NCI-H748 (cell line): ENCODE measurements at regions not wholly inside any gene's neighbourhood (a gene's known extent, or its start where the extent isn't known, plus 50 kb on each side); places are given as distances from the start of the nearest gene placed in this dataset.

ENCODE experiments used
- DNase-seq: peaks from one replicate; lab custom pipeline; 2025; ENCODE audit not compliant: unreplicated experiment; lab: John Stamatoyannopoulos, UW

DNA sequence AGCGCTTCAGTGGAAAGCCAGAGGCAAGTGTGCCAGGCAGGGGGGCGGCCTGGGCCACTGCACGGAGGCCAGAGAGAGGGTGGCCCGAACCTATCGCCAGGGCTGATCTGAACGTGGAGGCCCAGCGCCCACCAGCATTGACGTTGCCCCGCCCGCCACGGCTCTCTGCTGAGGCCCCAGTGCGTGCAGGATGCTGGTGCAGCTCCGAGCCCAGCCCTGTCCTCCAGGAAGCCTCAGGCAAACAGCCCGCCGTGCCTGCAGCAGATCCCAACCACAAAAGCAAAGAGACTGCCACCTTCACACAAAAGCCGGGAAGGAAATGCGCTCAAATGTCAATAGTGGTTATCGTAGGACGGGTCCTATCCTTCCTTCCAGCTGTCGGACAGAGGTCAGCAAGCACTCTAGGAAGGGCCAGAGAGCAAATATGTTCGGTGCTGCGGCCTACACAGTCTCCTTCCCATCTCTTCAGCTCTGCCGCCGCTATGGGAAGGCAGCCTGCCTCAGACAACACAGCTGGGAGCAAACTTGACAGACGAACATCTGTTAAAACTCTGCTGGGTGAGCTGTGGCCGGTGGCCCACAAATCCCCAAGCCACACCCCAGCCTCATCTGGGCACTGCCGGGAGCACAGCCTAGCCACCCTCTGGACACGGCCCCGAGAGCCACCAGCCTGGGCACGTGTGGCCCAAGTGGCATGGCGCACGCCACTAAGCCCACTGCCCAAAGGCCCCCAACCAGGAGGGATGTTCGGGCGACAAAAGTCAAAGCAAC lies 146.2 kb downstream of the CRYBB2 start:
- DNase-seq = no peak

DNA sequence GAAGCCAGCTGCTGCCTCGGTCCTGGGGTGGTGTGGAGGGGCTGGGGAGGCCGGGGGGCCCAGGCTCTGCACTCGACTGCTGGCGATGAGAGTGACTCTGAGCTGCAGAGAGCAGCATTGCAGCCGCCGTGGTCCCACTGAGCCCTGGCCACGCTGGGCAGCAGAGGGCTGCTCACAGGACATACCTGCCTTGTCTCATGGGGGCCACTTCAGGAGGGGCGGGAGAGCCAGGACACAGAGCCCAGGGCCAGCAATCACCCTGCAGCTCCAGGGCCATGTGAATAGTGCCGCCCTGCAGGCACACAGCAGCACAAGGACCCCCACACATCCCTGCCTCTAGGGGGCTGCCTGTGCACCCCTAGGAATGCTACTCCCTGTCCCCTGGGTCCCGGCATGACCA lies 147.0 kb downstream of the CRYBB2 start:
- DNase-seq = no peak

DNA sequence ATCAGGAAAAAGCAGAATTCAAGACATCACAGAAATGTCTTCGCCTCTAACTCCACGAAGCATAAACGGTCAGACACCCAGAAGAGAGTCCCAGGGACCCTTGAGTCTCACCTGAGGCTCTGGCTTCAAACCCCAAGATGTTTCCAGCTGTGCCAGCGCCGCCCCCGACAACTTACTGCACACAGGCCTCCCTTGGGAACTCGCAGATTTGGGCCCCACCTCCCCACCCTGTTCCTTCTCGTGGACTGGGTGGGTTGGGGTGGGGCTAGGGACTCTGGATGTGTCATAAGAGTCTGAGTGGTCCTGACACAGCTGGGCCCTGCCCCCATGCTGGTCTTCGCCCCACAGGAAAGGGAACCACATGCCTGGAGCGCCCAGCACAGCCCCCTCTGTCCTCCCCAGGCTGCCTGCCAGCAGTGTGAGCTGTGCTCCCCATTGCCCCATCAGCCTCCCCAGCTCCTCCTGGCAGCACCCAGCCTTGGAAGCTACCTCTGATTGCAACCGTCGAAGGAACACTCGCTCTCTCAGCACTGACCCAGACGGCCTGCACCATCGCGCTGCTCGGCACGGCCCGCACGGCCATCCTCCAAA lies 147.5 kb downstream of the CRYBB2 start:
- DNase-seq = no peak

DNA sequence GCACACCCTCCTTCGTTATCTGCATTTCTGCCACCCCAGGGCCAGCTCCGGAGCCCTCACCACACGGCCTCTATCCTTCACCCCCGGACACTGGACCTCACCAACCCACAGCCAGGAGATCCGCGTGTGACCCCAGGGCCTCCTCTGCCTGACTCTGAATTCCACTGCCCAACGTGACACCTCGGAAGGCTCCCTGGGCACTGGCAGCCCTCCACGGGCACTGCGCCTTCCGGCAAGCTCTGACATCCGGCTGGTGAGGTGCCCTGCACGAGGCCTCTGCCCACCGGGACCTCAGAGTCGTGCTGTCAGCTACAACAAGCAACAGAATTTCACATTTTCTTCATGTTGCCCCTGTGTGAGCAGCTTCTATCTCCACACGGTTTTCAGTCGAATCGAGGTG lies 148.3 kb downstream of the CRYBB2 start:
- DNase-seq = no peak

DNA sequence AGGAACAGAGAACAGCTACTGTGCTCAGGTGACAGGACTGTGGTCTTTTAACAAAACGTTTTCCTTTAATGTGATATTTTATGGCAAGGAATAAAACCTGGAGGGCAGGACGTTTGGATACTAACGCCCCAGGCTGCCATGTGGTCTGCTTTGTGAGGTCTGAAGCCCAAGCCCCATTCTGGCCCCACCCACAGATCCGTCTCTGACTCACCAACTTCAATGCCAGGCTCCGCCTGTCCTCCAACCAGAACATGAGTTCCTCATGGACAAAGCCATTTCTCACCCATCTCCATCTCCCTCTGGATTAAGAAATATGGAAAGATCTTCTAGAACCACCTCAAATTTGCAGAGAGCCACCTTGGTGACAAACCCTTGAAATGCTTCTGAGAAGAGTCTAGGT lies 148.8 kb downstream of the CRYBB2 start:
- DNase-seq = no peak

DNA sequence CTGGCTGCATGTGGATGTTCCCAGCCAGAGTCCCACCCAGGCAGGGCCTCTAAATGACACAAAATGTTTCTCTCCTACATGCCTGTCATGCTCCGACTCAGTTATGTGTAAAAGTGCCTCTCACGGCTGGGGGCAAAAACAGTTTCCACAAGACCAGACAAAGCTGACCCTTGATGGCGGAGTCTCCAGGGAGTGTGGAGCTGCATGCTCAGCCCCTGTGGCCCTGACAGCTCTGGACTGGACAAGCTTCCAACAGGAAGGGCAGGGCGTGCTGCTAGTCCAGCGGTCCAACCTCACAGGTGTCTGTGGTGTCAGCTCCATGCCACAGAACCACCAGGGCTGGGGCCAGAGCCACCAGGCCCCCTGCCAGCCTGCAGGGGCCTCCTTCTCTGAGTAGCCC lies 149.6 kb downstream of the CRYBB2 start:
- DNase-seq = no peak

DNA sequence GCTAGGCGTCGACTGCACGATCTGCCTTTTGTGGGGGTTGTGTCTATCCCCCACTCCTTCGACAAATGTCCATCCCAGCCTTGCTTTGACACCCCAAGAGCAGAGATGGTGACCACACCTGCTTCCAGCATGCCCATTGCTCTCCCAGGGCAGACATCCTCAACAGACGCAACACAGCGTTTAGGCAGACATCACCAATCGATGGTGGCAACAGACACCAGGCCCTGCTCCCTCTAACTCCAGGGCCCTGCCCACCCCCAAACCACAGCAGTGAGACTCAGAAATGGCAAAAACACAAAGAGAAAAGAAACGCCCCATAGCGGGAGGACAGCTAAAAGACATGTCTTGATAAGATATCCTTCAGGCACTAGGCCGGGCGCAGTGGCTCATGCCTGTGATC lies 150.9 kb downstream of the CRYBB2 start:
- no peak for DNase-seq

DNA sequence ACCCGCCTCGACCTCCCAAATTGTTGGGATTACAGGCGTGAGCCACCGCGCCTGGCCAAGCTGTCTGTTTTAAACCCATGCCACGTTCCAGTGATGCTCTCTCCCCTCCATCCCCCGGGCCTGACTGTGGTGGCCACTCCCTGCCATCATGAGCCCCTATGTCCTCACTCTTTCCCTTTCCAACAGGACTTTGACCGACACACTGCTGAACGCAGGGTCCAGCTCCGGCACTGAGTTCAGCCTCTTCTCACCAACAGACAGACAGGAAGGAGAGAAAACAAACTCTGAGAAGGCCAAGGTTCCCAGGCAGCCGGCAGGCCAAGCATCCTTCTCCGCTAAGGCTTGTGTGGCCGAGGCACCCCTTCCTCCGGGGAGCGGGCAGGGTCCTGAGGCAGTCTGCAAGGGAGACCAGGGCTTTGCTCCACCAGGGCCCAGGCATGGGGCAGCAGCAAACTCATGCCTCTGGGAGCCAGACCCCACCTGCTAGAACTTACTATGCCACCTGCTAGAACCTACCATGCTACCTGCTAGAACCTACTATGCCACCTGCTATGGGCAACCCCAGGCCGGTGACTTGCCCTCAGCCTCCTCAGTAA lies 152.7 kb downstream of the CRYBB2 start:
- DNase-seq = no peak

DNA sequence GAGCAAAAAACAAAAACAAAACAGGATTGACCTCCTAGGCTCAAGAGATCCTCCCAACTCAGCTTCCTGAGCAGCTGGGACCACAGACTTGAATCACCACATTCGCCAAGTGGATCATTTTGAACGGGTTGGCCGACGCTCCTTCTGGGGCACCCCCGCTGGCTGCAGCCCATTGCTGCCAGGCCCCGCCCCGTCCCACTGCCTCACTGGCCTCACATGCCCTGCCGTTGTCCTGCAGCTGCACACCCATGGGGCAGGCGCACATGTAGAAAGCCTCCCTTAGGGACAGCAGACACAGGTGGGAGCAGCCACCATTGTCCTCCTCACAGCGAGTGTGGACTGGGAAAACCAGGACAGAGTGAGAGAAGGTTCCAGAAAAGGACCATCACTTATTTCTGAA lies 154.5 kb downstream of the CRYBB2 start:
- DNase-seq = no peak

DNA sequence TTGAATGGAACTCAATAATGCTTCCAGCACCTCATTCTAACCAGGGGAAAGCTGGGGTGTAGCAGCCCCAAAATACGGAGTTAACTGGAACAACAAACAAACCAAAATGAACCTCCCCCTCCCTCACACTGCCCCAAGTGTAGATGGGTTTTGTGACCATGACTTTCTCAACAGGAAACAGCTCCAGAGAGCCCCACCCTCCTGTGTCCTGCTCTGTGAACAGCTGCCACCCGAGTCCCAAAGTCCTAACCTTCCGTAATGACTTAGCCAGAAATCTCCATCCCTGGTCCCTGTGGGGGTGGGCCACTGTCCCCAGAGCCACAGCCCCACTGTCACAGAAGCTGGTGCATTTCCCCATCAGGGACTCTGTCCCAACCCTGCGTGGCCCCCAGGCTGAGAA lies 155.4 kb downstream of the CRYBB2 start:
- no peak for DNase-seq

DNA sequence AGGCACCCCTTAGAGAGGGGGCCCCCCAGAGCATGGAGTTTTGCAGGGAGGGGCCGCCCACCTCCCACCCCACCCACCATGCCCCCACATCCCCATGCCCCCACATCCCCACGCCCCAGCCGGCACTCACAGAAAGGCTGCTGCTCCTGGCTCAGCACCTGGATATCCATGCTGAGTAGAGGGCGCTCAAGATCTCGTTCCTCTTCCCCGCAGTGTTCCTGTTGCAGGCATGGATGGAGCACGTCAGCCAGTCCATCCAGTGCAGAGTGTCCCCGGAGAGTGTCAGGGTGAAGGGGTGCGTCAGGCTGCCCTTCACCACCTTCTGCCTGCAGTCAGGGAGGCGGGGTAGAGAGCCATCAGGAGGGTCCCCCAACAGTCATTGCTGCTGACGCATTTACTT lies 156.2 kb downstream of the CRYBB2 start:
- no peak for DNase-seq

DNA sequence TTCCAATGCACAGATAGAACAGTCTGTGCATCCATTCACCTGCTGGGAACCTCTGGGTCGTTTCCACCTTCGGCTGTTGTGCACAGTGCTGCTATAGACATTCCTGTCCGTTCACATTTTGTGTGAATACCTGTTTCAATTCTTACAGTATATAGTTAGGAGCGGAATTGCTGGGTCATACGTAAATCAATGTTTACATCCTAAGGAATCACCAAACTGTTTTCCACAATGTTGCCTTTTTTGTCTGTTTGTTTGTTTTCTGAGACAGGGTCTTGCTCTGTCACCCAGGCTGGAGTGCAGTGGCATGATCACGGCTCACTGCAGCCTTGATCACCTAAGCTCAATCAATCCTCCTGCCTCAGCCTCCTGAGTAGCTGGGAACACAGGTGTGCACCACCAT lies 158.3 kb downstream of the CRYBB2 start:
- no peak for DNase-seq

DNA sequence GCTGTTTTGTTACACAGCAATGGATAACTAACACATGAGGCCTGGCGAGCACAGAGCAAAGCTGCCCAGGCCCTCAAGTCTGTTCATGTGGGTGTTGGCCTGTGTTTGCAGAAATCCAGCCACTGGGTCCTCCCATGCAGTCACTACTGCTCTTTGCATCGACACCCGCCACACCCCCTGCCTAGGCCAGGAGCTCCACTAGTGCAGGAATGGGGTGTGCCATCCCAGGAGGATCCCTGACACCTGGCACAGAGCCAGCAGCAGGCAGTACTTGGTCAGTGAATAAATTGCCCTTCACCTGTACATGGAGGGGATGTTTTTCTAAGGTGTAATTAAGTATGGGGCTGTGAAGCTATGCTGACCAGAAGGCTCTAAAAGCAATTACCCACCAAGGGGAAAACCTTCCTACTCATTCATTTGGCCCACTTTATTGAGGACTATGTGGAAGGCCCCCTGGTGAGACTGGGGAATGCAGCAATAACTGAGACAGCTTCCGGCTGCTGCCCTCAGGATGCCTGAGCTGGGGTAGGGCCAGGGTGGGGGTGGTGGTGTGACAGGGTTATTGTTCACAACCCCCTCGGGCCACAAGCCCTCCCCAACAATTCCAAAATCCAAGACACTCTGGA lies 160.8 kb downstream of the CRYBB2 start:
- peak; percentile 4 for DNase-seq

DNA sequence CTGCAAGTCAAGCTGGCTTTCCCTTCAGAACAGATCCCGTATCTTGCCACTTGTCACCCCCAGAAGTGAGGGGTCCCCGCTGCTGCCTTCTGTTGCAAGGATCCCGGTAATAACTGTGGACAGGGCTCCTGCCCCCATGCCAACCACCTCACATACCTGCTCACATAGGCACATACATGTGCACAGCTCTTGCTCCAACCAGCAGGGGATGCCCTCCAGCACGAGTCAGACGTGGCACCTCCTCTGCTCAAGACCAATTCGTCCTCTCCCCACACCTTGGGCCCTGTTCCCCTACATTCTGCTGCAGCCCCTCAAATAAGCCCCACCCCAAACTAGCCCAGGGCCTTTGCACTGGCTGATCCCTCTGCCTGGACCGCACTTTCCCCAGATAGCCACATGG lies 163.3 kb downstream of the CRYBB2 start:
- peak; percentile 4 for DNase-seq

DNA sequence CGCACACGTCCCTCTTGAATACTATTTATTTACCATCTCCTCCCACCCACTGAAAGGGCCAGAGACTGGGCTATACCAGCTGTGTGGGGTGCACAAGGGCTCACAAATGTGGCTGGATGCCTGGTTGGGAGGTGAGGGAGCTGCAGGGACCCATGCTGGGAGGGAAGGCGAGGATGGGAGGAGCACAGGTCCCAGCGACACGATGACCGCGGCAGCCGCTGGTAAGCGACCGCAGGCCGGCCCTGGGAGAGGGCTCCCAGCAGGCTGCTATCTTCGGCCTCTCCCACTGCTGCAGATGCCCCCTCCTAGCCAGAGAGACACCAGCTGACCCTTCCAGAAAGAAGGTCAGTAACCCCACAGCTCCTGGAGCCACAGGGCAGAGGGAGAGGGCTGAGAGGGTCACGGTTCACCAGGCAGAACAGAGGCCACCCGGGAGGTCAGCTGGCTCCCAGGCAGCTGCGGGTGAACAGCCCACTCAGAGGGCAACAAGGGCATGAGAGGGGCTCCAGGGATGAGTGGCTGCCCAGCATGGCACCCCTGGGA lies 163.9 kb downstream of the CRYBB2 start:
- no peak for DNase-seq

DNA sequence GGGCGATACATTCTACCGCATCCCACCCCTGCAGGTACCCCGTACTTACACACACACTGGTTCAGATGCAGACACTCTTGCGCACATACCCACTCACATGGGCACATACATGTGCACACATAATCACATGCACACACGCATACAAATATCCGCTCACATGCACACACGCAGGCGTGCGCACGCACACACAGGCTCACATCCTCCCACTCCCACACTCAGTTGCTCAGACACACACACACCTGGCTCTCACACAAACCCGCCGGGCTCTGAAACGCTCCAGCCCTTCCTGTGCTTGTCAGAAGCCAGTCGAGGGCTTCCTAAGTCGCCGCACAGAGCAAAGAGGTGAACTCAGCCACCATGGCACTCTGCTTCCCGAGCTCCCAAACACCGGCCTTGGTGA lies 164.5 kb downstream of the CRYBB2 start:
- DNase-seq = no peak

DNA sequence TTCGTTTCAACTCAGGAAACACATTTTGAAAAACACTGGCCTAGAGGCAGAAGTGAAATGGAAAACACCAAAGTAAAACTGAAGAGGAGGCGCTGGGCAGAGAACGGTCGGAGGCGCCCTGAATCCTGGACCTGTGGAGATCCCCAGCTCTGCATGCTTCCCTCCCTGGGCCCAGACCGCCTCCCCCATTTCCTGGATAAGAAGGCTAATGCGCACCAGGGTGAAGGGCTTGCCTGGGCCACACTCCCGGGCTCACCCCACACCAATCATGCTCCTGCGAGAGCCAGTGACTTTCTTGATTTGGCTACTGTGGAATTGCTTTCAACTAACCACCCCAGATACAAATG lies 167.1 kb downstream of the CRYBB2 start:
- DNase-seq = no peak

DNA sequence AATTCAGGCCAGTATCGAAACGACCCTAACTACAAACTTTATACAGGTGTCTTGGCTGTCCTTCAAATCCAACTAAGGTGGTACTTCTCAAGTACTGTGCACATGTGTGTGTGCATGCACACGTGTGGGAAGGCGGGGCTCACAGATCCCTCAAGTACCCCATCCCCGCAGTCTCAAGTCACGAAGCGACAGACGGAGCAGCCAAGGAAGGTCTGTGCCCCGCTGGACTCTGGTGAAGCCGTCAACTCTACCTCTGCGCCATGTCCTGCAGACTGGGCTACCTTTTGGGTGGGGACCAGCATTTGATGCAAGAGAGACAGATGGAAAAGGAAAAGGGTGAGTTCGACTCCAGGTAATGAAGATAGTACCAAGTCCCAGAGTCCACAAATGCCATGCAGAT lies 169.0 kb downstream of the CRYBB2 start:
- DNase-seq = no peak

DNA sequence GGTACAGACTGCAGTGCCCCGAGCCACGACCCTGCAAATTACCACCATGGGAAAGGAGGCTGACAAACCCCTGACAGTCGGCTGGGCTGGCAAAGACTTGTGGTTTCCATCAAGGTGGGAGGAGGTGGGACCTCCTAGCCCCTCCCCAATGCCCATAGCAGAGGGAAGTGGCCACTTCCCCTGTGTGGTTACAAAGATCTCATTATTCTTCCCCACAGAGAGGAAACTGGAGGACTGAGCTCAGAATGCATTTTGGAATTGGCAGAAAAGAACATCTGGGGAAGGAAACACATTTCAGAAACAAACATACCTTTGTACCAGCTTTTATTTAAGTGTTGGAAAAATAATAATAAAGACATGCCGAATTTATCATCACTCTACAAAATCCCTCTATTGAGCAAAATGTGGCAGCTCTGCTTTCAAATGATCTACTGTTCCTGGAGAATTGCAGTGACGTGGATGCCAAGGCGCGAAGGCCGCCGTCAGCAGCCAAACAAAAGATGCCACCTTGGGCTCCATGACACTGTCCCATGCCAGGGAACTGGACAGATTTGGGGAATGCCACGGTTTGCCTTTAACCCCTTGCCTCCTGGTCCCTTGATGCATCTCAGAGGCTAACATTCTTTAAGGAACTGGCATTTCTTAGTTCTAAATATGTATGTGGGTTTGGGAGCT lies 169.6 kb downstream of the CRYBB2 start:
- no peak for DNase-seq

DNA sequence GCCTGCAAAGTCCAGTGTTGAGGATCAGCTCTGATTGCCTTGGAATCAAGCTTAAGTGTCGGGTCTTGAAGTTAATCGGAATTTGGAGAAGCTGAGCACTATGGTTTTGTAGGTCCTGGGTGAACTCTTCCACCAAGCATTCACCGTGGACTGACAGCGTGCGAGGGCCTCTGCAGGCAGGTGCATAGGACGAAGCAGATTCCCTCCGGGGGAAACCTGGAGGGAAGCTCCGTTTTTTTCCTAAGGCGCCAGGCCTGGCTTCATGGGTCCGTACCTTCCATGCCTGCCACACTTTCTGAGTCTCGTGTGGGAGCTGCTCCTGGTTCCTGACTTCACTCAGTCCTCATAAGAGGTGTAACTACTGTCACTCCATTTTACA lies 170.1 kb downstream of the CRYBB2 start:
- no peak for DNase-seq
